Endothelial cell of umbilical vein (primary cell): ENCODE measurements at regions not wholly inside any gene's neighbourhood (a gene's known extent, or its start where the extent isn't known, plus 50 kb on each side); places are given as distances from the start of the nearest gene placed in this dataset.

ENCODE experiments used
- BruUV-seq: library from RNA; stranded (reverse); fragments of 400-500 nt; replicated peaks from 2 replicates; lab custom pipeline; 2021; lab: Mats Ljungman, UMichigan
- CTCF ChIA-PET: fragments of 300-600, 350-600 bp; sonication (Branson Sonifier 250); formaldehyde crosslinking; loops from one replicate; lab custom pipeline; 2021; ENCODE audit warnings: antibody characterized with exemption, inconsistent platforms; lab: Charles Lee
- POLR2A ChIA-PET: fragments of 300-600, 350-600 bp; sonication (Branson Sonifier 250); formaldehyde crosslinking; loops from one replicate; lab custom pipeline; 2021; ENCODE audit warnings: antibody characterized with exemption, inconsistent platforms; lab: Charles Lee
- DNase-seq: peaks from one replicate; pipeline ENCODE4 v3.0.0-alpha.2; 2011; ENCODE audit warnings: low read depth, low spot score
- FAIRE-seq: peaks from 2 replicates; lab custom pipeline; 2011; peaks lifted over from hg19 to GRCh38; lab: Jason Lieb, UNC
- H2AFZ ChIP-seq: 2 replicates; pipeline ENCODE4 v1.6.0; 2012; ENCODE audit warnings: low read depth, low read length, control low read depth, inconsistent platforms
- H3K27ac ChIP-seq: 2 replicates; pipeline ENCODE4 v1.5.1; 2011; ENCODE audit warnings: low read depth, mild to moderate bottlenecking, control low read depth, low read length, moderate library complexity; ENCODE audit not compliant: insufficient read depth
- H3K27me3 ChIP-seq, 2 experiments: 2 replicates each; pipeline versions ENCODE4 v1.6.0 to v1.6.1; 2011; ENCODE audit warnings: low read length in 2 of 2, mixed read lengths in 1 of 2; ENCODE audit not compliant: control insufficient read depth in 2 of 2, insufficient read depth in 2 of 2
- H3K36me3 ChIP-seq, 2 experiments: 2 replicates in 1 of 2; 3 replicates in 1 of 2; pipeline ENCODE4 v1.5.1; 2011; ENCODE audit warnings: low read length in 2 of 2, mild to moderate bottlenecking in 1 of 2, moderate library complexity in 1 of 2; ENCODE audit not compliant: control insufficient read depth in 2 of 2, insufficient read depth in 2 of 2; ENCODE audit errors: extremely low read depth in 1 of 2
- H3K4me1 ChIP-seq: 3 replicates; pipeline ENCODE4 v1.5.1; 2011; ENCODE audit warnings: mild to moderate bottlenecking, low read length; ENCODE audit not compliant: control insufficient read depth, insufficient read depth; ENCODE audit errors: extremely low read depth
- H3K4me2 ChIP-seq: 2 replicates; pipeline ENCODE4 v1.6.1; 2011; ENCODE audit warnings: low read length, control low read depth, mixed read lengths; ENCODE audit not compliant: insufficient read depth
- H3K4me3 ChIP-seq, 3 experiments: fragments of 200-600 bp in 1 of 3; sonication (generic), shearing (Covaris generic) in 1 of 3; replicated peaks in 1 of 3; 2 replicates each; pipeline ENCODE4 v1.5.1; 2011 to 2016; ENCODE audit warnings: control low read depth in 3 of 3, low read length in 3 of 3, mild to moderate bottlenecking in 2 of 3, inconsistent platforms in 1 of 3, low read depth in 1 of 3, moderate library complexity in 1 of 3; ENCODE audit not compliant: insufficient read depth in 1 of 3
- H3K79me2 ChIP-seq: 2 replicates; pipeline ENCODE4 v1.6.0; 2012; ENCODE audit warnings: low read length, inconsistent platforms; ENCODE audit not compliant: control insufficient read depth, insufficient read depth
- H3K9ac ChIP-seq: replicated peaks from 2 replicates; pipeline ENCODE3; 2011; ENCODE audit warnings: low read length, control low read depth; ENCODE audit not compliant: insufficient read depth; ENCODE audit errors: extremely low read depth
- H3K9me1 ChIP-seq: replicated peaks from 3 replicates; pipeline ENCODE4 v1.6.0; 2011; ENCODE audit warnings: mild to moderate bottlenecking, low read length; ENCODE audit not compliant: control insufficient read depth, insufficient read depth; ENCODE audit errors: extremely low read depth
- H3K9me3 ChIP-seq: replicated peaks from 2 replicates; pipeline ENCODE4 v1.5.1; 2012; ENCODE audit warnings: low read length, inconsistent platforms; ENCODE audit not compliant: control insufficient read depth, insufficient read depth
- H4K20me1 ChIP-seq: replicated peaks from 2 replicates; pipeline ENCODE3; 2011; ENCODE audit warnings: mild to moderate bottlenecking, low read length; ENCODE audit not compliant: control insufficient read depth, insufficient read depth; ENCODE audit errors: extremely low read depth
- CTCF ChIP-seq, 2 donors: IDR thresholded peaks; 1 replicate in 1 of 2; 2 replicates in 1 of 2; pipeline ENCODE4 v1.5.1; 2011; ENCODE audit warnings: low read length in 2 of 2, mild to moderate bottlenecking in 2 of 2, moderate library complexity in 2 of 2, control low read depth in 1 of 2, inconsistent platforms in 1 of 2, low read depth in 1 of 2; ENCODE audit not compliant: insufficient read depth in 1 of 2; ENCODE audit errors: extremely low read depth in 1 of 2
- EZH2 ChIP-seq: IDR thresholded peaks from 2 replicates; pipeline ENCODE4 v1.6.1; 2012; ENCODE audit warnings: borderline replicate concordance, low read depth, mild to moderate bottlenecking, moderate library complexity, low read length, inconsistent platforms; ENCODE audit not compliant: severe bottlenecking
- FOS ChIP-seq: IDR thresholded peaks from 2 replicates; pipeline ENCODE4 v1.6.1; 2011; ENCODE audit warnings: mild to moderate bottlenecking, low read length, moderate library complexity, borderline replicate concordance; ENCODE audit not compliant: insufficient read depth
- GATA2 ChIP-seq: IDR thresholded peaks from 2 replicates; pipeline ENCODE4 v1.7.0; 2011; ENCODE audit warnings: low read depth, mild to moderate bottlenecking, moderate library complexity, mixed read lengths, low read length; ENCODE audit not compliant: insufficient read length, insufficient read depth
- JUN ChIP-seq: IDR thresholded peaks from 2 replicates; pipeline ENCODE4 v1.6.1; 2011; ENCODE audit warnings: borderline replicate concordance, low read depth; ENCODE audit not compliant: insufficient read length, insufficient read depth
- MAX ChIP-seq: IDR thresholded peaks from 2 replicates; pipeline ENCODE4 v1.6.1; 2011; ENCODE audit not compliant: insufficient read depth, insufficient read length
- MYC ChIP-seq: IDR thresholded peaks from one replicate; pipeline ENCODE4 v1.6.1; 2011; ENCODE audit warnings: mild to moderate bottlenecking, low read depth, low read length
- POLR2A ChIP-seq: IDR thresholded peaks from 2 replicates; pipeline ENCODE4 v1.6.1; 2012; ENCODE audit warnings: low read depth, mild to moderate bottlenecking, control low read depth, low read length
- POLR2AphosphoS5 ChIP-seq: IDR thresholded peaks from 2 replicates; pipeline ENCODE4 v1.6.1; 2012; ENCODE audit warnings: low read depth, mild to moderate bottlenecking, control low read depth, low read length, moderate library complexity; ENCODE audit not compliant: insufficient read depth
- dilution Hi-C: fragments of 300-500 bp; cut with MboI; formaldehyde crosslinking; loops from one replicate; pipeline ENCODE4 v1.15.0; 2019; ENCODE audit warnings: low sequenced_read_pairs; ENCODE audit not compliant: extremely low pct_ligation_motif_present
- intact Hi-C: fragments of 100-400 bp; cut with micrococcal nuclease; formaldehyde crosslinking; loops from one replicate; pipeline ENCODE4 v1.10.0; 2022

- H3K79me2 ChIP-seq: no peaks in the 10 kb centered on the region
Measured at GRCh38 chr18:64392202-64392601, 243.3 kb upstream of the LINC00305 start.

More at GRCh38 chr18:64392202-64392601, 243.3 kb upstream of the LINC00305 start:
- dilution Hi-C loops (no loop called here), intact Hi-C loops (no loop called here)
- ChIA-PET CTCF (no interaction called here), POLR2A (no interaction called here)
- Histone ChIP-seq H3K4me3 (no peak overlapping the region), H3K9ac (no peak overlapping the region), H3K9me3 (no peaks in the 10 kb centered on the region), H3K27me3 (no peaks in the 10 kb centered on the region), H3K27ac (no peak overlapping the region), H3K4me2 (no peak overlapping the region), H2AFZ (no peak overlapping the region), H3K36me3 (no peaks in the 10 kb centered on the region), H3K9me1 (no peaks in the 10 kb centered on the region), H4K20me1 (no peaks in the 10 kb centered on the region), H3K4me1 (no peaks in the 10 kb centered on the region)
- DNase-seq (no peak), FAIRE-seq (no peak)
- TF ChIP-seq EZH2 (no peak), JUN (no peak), CTCF (IDR thresholded peaks at IDR 0.05; ENCODE audit: extremely low read depth in 1 of 2, insufficient read depth in 1 of 2, low read depth in 1 of 2, low read length in 2 of 2) (no peak), MAX (no peak), POLR2A (no peak), GATA2 (no peak), FOS (no peak), MYC (no peak), POLR2AphosphoS5 (no peak)
- BruUV-seq: no TSS peak
